SK-N-MC (cell line): ENCODE measurements at regions not wholly inside any gene's neighbourhood (a gene's known extent, or its start where the extent isn't known, plus 50 kb on each side); places are given as distances from the start of the nearest gene placed in this dataset.
A peak's percentile ranks its signal among the peaks of the same experiment; 100 is the strongest.

Source experiments
- DNase-seq: peaks from one replicate; pipeline ENCODE4 v3.0.0-alpha.2; 2011; ENCODE audit warnings: low read depth, low spot score
- H3K27ac ChIP-seq: fragments of 200-600 bp; sonication (generic); 2 replicates; pipeline ENCODE4 v1.5.1; 2016; ENCODE audit warnings: mixed run types
- H3K36me3 ChIP-seq: fragments of 200-600 bp; sonication (generic); 2 replicates; pipeline ENCODE4 v1.6.1; 2017; ENCODE audit warnings: antibody characterized with exemption, low read length, mixed read lengths; ENCODE audit not compliant: insufficient read depth
- H3K4me3 ChIP-seq: fragments of 200-600 bp; sonication (generic); 2 replicates; pipeline ENCODE4 v1.5.1; 2016
- H3K9ac ChIP-seq: fragments of 200-600 bp; sonication (generic); 2 replicates; pipeline ENCODE4 v1.8.0; 2017; ENCODE audit warnings: mixed run types, mixed read lengths; ENCODE audit not compliant: insufficient read length
- H3K9me3 ChIP-seq: fragments of 200-600 bp; sonication (generic); 2 replicates; pipeline ENCODE4 v1.6.1; 2017; ENCODE audit warnings: low read depth, mild to moderate bottlenecking, antibody characterized with exemption, low read length, moderate library complexity, mixed read lengths
- EZH2 ChIP-seq: fragments of 200-600 bp; sonication (generic); IDR thresholded peaks from one replicate; pipeline ENCODE4 v1.6.1; 2017; ENCODE audit warnings: antibody characterized with exemption
- FOXP2 ChIP-seq: optimal IDR thresholded peaks from 2 replicates; pipeline ENCODE3; 2011; ENCODE audit warnings: mild to moderate bottlenecking, moderate library complexity; ENCODE audit not compliant: insufficient read depth; ENCODE audit errors: extremely low read length, control extremely low read depth
- POLR2AphosphoS5 ChIP-seq: IDR thresholded peaks from 2 replicates; pipeline ENCODE4 v1.6.1; 2012; ENCODE audit warnings: mild to moderate bottlenecking, low read depth, low read length, borderline replicate concordance

GRCh38 chr19:28726533-28727479 is 486.1 kb downstream of the UQCRFS1 start:
- Histone ChIP-seq H3K9me3 (no peaks in the 10 kb centered on the region), H3K4me3 (no peak overlapping the region), H3K27ac (no peak overlapping the region), H3K9ac (no peak overlapping the region), H3K36me3 (no peaks in the 10 kb centered on the region)
- no peak for DNase-seq
- TF ChIP-seq POLR2AphosphoS5, result no peak
- TF ChIP-seq EZH2, result no peak
- no peak for TF ChIP-seq FOXP2

GRCh38 chr19:28718909-28719308 is 494.0 kb downstream of the UQCRFS1 start:
- H3K9ac ChIP-seq, result no peak overlapping the region
- TF ChIP-seq FOXP2, result no peak
- no peak for TF ChIP-seq POLR2AphosphoS5
- TF ChIP-seq EZH2, result no peak
- no peaks in the 10 kb centered on the region for H3K9me3 ChIP-seq
- no peaks in the 10 kb centered on the region for H3K36me3 ChIP-seq
- no peak overlapping the region for H3K27ac ChIP-seq
- no peak overlapping the region for H3K4me3 ChIP-seq
- DNase-seq, result no peak

GRCh38 chr19:28715157-28715556 is 497.8 kb downstream of the UQCRFS1 start:
- H3K27ac ChIP-seq, result no peak overlapping the region
- no peaks in the 10 kb centered on the region for H3K36me3 ChIP-seq
- TF ChIP-seq POLR2AphosphoS5 (no peak), EZH2 (no peak), FOXP2 (no peak)
- H3K9ac ChIP-seq, result no peak overlapping the region
- no peak for DNase-seq
- no peaks in the 10 kb centered on the region for H3K9me3 ChIP-seq
- H3K4me3 ChIP-seq, result no peak overlapping the region

GRCh38 chr19:28711411-28711810 is 501.5 kb downstream of the UQCRFS1 start:
- Histone ChIP-seq H3K9me3 (no peaks in the 10 kb centered on the region), H3K36me3 (no peaks in the 10 kb centered on the region), H3K4me3 (no peak overlapping the region), H3K9ac (no peak overlapping the region), H3K27ac (no peak overlapping the region)
- TF ChIP-seq POLR2AphosphoS5 (no peak), EZH2 (no peak), FOXP2 (no peak)
- no peak for DNase-seq

GRCh38 chr19:28710278-28710677 is 502.7 kb downstream of the UQCRFS1 start:
- no peak for TF ChIP-seq POLR2AphosphoS5
- TF ChIP-seq FOXP2, result no peak
- TF ChIP-seq EZH2, result no peak
- H3K36me3 ChIP-seq, result no peaks in the 10 kb centered on the region
- peak; percentile 47 for DNase-seq

GRCh38 chr19:28706693-28707092 is 506.3 kb downstream of the UQCRFS1 start:
- no peak for DNase-seq
- Histone ChIP-seq H3K36me3 (no peaks in the 10 kb centered on the region), H3K27ac (no peak overlapping the region), H3K9me3 (no peaks in the 10 kb centered on the region), H3K9ac (no peak overlapping the region), H3K4me3 (no peak overlapping the region)
- TF ChIP-seq EZH2 (no peak), FOXP2 (no peak), POLR2AphosphoS5 (no peak)

More at GRCh38 chr19:28710278-28710677, 502.7 kb downstream of the UQCRFS1 start:
- no peak overlapping the region for H3K4me3 ChIP-seq
- H3K9me3 ChIP-seq, result no peaks in the 10 kb centered on the region
- H3K9ac ChIP-seq, result no peak overlapping the region
- no peak overlapping the region for H3K27ac ChIP-seq

- no peak for DNase-seq
- no peak overlapping the region for H3K27ac ChIP-seq
- no peak overlapping the region for H3K9ac ChIP-seq
- no peaks in the 10 kb centered on the region for H3K36me3 ChIP-seq
- H3K9me3 ChIP-seq, result no peaks in the 10 kb centered on the region
- TF ChIP-seq FOXP2 (no peak), POLR2AphosphoS5 (no peak), EZH2 (no peak)
- no peak overlapping the region for H3K4me3 ChIP-seq
Observed at GRCh38 chr19:28705008-28705407, 507.9 kb downstream of the UQCRFS1 start.

GRCh38 chr19:28703400-28703956 is 509.5 kb downstream of the UQCRFS1 start:
- H3K9me3 ChIP-seq, result no peaks in the 10 kb centered on the region
- TF ChIP-seq FOXP2, result no peak
- no peak for TF ChIP-seq EZH2
- TF ChIP-seq POLR2AphosphoS5, result no peak
- no peak overlapping the region for H3K27ac ChIP-seq
- H3K36me3 ChIP-seq, result no peaks in the 10 kb centered on the region
- H3K9ac ChIP-seq, result no peak overlapping the region
- DNase-seq, result no peak
- H3K4me3 ChIP-seq, result no peak overlapping the region

GRCh38 chr19:28701491-28701890 is 511.5 kb downstream of the UQCRFS1 start:
- Histone ChIP-seq H3K36me3 (no peaks in the 10 kb centered on the region), H3K9me3 (no peaks in the 10 kb centered on the region), H3K9ac (no peak overlapping the region), H3K4me3 (no peak overlapping the region), H3K27ac (no peak overlapping the region)
- no peak for DNase-seq
- no peak for TF ChIP-seq FOXP2
- no peak for TF ChIP-seq EZH2
- TF ChIP-seq POLR2AphosphoS5, result no peak
